VCaP (cell line): ENCODE measurements at regions not wholly inside any gene's neighbourhood (a gene's known extent, or its start where the extent isn't known, plus 50 kb on each side); places are given as distances from the start of the nearest gene placed in this dataset.
"Not testable (repeated sequence)": the region's sequence is repeated elsewhere in the genome, so short reads cannot be mapped to it uniquely, and the experiment has no call there.

Experiments
- H3K27ac ChIP-seq: fragments of 450-650 bp; 2 replicates; pipeline ENCODE4 v1.5.1; 2017
- CTCF ChIP-seq: fragments of 450-650 bp; conservative IDR thresholded peaks from 2 replicates; pipeline ENCODE4 v1.5.1; 2017; ENCODE audit warnings: mild to moderate bottlenecking, moderate library complexity

GRCh38 chr2:66264354-66264753, 170.6 kb upstream of the MEIS1 start:
- TF ChIP-seq CTCF, result no peak
- no peak overlapping the region for H3K27ac ChIP-seq

GRCh38 chr2:66255867-66256266, 179.1 kb upstream of the MEIS1 start:
- no peak overlapping the region for H3K27ac ChIP-seq
- TF ChIP-seq CTCF, result no peak

DNA sequence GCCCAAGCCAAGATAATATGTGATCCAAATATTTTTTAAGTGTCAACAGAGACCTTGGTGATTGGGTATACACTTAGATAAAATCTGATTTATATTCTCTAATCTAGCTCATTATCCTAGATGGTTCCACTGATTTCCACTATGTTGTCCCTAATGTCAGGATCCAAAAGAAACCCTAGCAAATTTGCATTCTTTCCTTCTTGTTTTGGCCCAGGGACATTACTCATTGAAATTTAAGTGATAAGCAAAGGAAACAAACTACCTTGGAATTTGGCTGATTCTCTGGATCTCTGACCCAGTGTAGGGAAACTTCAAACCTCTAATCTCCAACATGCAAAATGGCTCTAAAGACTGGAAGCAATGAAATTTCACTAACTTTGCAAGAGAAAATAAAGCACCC, 179.8 kb upstream of the MEIS1 start:
- no peak for TF ChIP-seq CTCF
- H3K27ac ChIP-seq, result no peak overlapping the region

DNA sequence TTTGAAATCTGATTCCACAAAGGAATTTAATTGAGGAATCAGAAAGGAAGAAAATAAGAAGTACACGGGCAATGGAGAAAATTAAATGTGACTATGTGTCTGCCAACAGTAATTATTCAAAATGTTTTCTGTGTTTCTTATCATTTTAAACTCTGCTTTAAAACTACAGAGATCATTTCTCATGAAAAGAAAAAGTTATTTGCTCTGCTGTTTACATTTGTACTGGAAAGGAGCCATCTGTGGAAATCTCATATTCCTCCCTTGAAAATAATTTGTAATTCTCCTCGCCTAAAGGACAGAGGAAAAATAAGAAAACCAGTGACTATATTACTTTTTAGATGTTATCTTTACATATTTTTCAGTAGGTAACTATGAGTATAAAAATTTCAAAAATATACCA, 181.9 kb upstream of the MEIS1 start:
- H3K27ac ChIP-seq, result no peak overlapping the region
- no peak for TF ChIP-seq CTCF

DNA sequence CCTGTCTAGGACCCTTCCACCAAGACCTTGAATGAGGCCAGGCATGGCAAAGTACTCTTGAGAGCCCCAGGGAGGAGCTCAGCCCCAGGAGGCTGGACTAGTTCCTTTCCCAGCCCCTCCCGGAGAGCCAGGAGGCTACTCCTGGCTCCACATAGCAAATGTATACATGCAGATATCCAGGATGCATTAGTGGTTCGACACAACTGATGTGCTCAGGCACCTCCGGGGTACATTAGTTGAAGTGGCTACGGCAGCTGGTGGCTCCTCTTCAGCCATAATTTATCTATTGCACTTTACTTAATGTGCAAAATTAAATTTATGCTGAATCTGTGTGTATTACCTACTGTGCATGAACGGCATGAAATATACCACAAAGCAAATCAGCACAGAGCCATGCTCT, 182.8 kb upstream of the MEIS1 start:
- no peak for TF ChIP-seq CTCF
- H3K27ac ChIP-seq, result no peak overlapping the region

DNA sequence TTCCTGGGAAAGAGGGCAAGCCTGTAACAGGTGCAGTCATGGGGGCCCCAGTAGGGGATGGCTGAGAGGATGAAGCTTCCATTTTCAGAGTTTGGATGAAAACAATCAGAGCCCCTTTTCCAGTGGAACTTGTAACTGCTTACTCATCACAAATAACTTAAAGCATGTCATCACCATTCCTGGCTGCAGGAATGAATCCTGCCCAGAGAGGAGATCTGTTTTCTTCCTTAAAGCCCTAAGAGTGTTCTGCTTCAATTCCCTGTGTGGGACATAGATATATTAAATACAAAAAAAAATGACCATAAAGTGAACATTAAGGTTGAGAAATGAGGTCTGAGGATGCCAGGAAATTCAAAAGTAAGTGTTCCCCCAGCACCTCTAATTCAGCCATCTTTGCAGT, 183.4 kb upstream of the MEIS1 start:
- no peak overlapping the region for H3K27ac ChIP-seq
- TF ChIP-seq CTCF, result no peak

DNA sequence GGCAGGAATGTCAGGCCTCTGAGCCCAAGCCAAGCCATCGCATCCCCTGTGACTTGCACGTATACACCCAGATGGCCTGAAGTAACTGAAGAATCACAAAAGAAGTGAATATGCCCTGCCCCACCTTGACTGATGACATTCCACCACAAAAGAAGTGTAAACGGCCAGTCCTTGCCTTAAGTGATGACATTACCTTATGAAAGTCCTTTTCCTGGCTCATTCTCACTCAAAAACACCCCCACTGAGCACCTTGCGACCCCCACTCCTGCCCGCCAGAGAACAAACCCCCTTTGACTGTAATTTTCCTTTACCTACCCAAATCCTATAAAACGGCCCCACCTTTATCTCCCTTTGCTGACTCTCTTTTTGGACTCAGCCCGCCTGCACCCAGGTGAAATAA, 185.8 kb upstream of the MEIS1 start:
- not testable (repeated sequence) for H3K27ac ChIP-seq

DNA sequence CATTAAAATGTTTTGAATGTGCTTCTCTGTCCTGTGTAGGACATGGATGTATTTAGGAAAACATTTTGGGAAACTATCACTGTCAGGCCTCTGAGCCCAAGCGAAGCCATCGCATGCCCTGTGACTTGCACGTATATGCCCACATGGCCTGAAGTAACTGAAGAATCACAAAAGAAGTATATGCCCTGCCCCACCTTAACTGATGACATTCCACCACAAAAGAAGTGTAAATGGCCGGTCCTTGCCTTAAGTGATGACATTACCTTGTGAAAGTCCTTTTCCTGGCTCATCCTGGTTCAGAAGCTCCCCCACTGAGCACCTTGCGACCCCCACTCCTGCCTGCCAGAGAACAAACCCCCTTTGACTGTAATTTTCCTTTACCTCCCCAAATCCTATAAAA, 191.1 kb upstream of the MEIS1 start:
- H3K27ac ChIP-seq, result not testable (repeated sequence)

GRCh38 chr2:66242888-66243287, 192.0 kb upstream of the MEIS1 start:
- H3K27ac ChIP-seq, result not testable (repeated sequence)
